ENCODE measurements at regions not wholly inside any gene's neighbourhood (a gene's known extent, or its start where the extent isn't known, plus 50 kb on each side); places are given as distances from the start of the nearest gene placed in this dataset.
"Not testable (repeated sequence)": the region's sequence is repeated elsewhere in the genome, so short reads cannot be mapped to it uniquely, and the experiment has no call there.

DNA sequence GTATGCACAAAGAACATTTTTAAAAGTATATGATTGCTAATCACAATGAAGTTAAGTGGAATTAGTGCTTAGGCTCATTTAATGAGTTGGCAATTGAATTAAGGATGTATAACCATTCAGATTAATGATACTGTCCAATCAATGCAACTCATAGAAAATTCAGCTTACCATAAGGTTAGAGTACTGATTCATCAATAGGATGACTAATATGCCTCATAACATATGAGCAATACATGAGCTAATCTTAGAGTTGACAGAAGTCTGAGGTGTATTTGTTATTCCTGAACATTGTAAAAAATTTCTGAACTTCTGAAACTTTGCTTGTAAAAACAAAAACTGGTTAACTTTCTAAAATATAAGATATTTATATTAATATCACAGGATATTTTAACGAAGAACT, 118.3 kb upstream of the NETO1 start:
- no peak for DNase-seq (ENCODE audit: missing footprints)
- no peak for ATAC-seq
- intact Hi-C loops (cut with DNase I) = no loop called here

DNA sequence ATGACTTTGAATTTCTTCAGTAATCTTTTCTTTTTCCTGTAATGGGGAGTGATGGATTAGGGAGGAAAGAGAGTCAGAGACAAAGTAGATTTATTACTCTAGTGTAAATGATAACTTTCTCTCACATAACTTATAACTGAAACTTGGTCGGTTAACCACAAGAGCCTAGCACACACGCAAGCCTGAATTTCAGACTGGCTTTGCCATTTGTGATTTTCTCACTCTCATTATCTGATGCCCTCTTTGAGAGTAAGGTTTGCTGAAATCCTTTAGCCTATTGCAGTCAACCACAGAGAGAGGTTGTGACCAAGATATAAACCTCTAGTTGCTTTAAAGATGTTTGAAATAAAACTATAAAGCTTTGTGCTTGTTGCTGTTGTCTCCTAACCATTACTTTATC, 117.9 kb upstream of the NETO1 start:
- ATAC-seq = no peak
- DNase-seq (ENCODE audit: missing footprints) = no peak
- intact Hi-C loops (cut with DNase I) = no loop called here

DNA sequence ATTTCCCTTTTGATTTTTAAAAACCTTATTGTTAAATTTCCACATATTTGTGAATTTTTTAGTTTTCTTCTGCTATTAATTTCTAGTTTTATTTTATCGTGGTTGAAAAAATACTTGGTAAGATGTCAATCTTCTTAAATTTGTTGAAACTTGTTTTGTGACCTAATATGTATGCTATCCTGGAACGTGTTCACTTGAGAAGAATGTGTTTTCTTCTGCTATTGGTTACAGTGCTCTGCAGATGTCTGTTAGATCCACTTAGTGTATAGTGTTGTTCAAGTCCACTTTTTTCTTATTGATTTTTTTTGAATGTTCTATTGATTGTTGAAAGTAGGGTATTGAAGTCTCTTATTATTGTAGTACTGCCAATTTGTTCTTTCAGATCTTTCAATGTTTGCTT, 116.5 kb upstream of the NETO1 start:
- intact Hi-C loops (cut with DNase I) = no loop called here
- no peak for ATAC-seq
- no peak for DNase-seq (ENCODE audit: missing footprints)

DNA sequence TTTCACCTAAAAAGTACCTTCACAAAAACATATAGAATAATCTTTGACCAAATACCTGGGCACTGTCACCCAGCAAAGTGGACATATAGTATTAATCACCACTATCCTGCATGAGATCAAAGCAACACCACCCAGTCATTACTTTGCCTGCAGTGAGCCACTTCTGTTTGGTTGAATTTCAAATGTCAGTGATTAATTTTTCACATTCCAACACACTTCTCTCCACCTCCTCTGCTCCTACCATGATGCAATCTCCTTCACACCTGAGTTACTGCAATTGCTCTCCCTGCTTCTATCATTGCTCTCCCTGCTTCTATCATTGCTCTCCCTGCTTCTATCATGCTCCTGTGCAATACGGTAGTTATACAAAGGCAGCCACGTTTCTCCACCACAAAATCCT, 106.1 kb upstream of the NETO1 start:
- ATAC-seq = no peak
- no peak for DNase-seq (ENCODE audit: missing footprints)
- intact Hi-C loops (cut with DNase I) = no loop called here

DNA sequence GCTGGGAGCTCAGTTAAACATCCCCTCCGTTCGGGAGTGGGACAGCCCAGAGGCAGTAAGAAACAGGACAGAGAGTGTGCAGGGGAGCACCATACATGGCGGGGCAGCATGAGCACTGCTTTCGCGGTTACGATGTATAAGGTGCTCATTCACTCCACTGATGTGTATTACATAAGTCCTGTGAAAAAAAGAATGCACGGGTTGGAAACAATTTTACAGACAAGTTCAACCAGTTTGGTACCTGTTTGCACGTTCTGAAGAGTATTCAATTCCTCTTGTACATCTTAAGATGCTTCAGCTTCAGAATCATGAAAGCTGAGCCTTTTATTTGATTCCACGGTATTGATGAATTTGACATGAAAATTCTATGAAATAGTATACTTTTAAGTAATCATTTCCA, 97.8 kb upstream of the NETO1 start:
- no peak for DNase-seq (ENCODE audit: missing footprints)
- intact Hi-C loops (cut with DNase I) = no loop called here

DNA sequence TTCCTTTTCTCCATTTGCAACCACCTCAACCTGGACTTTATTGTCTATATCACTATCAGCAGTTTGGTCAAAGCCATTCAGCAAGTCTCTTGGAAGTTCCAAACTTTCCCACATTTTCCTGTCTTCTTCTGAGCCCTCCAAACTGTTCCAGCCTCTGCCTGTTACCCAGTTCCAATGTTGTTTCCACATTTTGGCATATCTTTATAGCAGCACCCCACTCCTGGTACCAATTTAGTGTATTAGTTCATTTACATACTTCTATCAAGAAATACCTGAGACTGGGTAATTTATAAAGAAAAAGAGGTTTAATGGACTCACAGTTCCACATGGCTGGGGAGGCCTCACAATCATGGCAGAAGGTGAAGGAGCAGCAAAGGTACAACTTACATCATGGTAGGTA, 90.4 kb upstream of the NETO1 start:
- intact Hi-C loops (cut with DNase I); ATAC-seq; DNase-seq (ENCODE audit: missing footprints): not testable (repeated sequence)

More for the DNA sequence above, 97.8 kb upstream of the NETO1 start:
- no peak for ATAC-seq

DNA sequence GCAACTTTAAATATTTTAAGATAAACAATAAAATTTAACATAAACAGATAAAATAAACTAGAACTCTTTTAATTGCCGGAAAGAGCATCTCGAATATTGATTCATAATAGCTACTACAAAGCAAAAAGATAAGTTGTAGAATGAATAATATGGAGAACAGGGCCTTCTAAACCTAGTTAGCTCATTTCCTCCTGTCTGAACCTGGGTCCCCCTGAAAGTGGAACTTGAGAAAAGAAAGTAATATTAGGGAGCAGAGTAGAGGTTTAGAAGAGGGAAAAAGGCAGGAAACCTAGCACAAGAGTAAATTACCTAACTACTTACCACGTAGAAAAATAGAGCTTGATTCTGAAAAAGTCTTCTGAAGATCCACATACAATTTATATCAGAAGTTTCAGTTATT, 80.7 kb upstream of the NETO1 start:
- ATAC-seq = no peak
- no peak for DNase-seq (ENCODE audit: missing footprints)
- intact Hi-C loops (cut with DNase I) = no loop called here

DNA sequence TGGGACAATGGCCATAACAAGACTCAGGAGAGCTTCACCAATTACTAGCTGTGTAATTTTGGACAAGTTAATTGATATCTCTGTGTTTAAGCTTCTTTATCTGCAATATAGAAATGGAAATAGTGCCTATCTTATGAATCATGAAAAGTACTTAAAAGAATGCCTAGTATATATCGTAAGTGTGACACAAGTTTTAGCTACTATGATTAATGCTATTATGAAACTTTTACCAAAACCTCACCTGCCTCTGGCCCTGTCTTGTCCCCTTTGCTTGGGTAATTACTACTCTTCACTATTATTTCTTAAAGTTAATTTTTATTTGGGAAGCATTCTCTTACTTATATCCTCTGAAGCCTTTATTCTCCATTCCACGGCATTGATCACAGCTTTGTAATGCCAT, 75.0 kb upstream of the NETO1 start:
- DNase-seq (ENCODE audit: missing footprints) = no peak
- intact Hi-C loops (cut with DNase I) = no loop called here
- no peak for ATAC-seq

DNA sequence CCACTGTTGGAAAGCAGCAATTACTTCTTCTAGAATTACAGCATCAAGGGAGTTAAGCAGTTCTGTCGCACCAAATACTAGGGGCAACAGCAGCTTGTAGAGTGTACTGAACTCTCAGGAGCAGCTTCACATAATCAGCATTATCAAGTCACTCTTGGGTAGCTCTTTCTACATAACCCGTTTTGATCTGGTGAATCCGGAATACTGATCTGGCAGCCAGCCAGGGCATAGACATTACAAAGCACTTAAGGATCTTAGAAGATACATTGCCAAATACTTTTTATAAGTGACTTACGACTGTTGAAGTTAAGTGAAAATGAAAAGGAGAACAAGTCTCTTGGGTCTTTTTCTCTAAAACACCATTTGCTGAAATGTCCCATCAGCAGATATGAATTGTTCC, 73.2 kb upstream of the NETO1 start:
- ATAC-seq (no peak), DNase-seq (ENCODE audit: missing footprints) (no peak)
- intact Hi-C loops (cut with DNase I) = no loop called here

DNA sequence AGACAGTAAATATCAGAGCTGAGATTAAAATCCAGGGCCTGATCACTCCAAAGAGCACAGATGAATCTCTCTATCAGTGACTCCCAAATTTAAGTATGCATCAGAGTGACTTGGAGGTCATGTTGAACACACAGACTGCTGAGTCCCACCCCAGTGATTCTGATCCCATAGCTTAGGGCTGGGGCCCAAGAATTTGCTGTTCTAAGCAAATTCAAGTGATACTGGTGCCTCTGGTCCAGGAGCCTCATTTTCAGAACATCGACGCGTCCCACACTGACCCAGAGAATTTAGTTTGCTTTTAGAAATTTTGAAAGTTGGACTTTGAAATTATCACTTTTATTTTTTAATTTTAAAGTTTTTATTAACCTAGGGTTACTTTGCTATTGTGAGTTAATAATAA, 72.7 kb upstream of the NETO1 start:
- ATAC-seq (no peak), DNase-seq (ENCODE audit: missing footprints) (no peak)
- intact Hi-C loops (cut with DNase I) = no loop called here

DNA sequence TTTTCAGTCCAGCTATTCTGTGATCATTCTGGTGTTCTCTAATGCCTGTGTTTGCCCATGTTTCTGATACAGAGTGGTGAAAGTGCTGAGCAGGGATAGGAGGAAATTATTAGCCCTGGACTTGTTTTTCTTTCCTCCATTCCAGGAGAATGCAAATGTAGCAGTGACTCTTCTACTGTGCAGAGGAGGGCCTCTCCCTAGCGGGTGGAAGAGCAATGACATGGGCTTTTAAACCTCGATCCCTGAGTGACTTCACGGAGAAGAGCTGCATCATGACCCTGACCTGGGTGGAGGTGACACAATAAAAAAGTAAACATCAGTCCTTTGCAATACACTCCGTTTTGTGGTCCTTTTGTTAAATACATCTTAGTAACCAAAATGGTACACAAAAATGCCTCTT, 68.0 kb upstream of the NETO1 start:
- intact Hi-C loops (cut with DNase I) = no loop called here
- ATAC-seq (no peak), DNase-seq (ENCODE audit: missing footprints) (no peak)

DNA sequence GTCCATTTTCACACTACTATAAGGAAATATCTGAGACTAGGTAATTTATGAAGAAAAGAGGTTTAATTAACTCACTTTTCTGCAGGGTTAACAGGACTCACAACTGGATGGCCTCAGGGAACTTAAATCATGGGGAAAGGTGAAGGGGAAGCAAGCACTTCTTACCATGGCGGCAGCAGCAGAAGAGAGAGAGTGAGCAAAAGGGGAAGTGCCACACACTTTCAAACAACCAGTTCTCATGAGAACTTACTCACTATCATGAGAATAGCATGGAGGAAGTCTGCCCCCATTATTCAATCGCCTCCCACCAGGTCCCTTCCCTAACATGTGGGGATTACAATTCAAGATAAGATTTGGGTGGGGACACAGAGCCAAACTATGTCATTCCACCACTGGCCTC, 55.1 kb upstream of the NETO1 start:
- intact Hi-C loops (cut with DNase I) = no loop called here
- DNase-seq (ENCODE audit: missing footprints) (no peak), ATAC-seq (no peak)

All from Right ventricle myocardium inferior (tissue), 1 donor.